ENCODE measurements at regions not wholly inside any gene's neighbourhood (a gene's known extent, or its start where the extent isn't known, plus 50 kb on each side); places are given as distances from the start of the nearest gene placed in this dataset.

GRCh38 chr4:126856906-126857305 is 775.9 kb upstream of the INTU start:
- FAIRE-seq (no peak), DNase-seq (ENCODE audit: low read depth) (no peak)
- H3K4me1 Mint-ChIP-seq (ENCODE audit: low read depth, unreplicated experiment), result peaks cover 8% of the 10 kb centered on the region
- no peak overlapping the region for H3K4me2 ChIP-seq (ENCODE audit: low read length)
- no peaks in the 10 kb centered on the region for H3K4me1 ChIP-seq (ENCODE audit: insufficient read depth, low read length)
- no peak overlapping the region for H3K27ac ChIP-seq (ENCODE audit: low read depth, low read length)
- H4K20me1 ChIP-seq (ENCODE audit: insufficient read depth, low read length), result no peaks in the 10 kb centered on the region
- no peak overlapping the region for H3K9ac ChIP-seq (ENCODE audit: low read length)
- H3K9me3 ChIP-seq (ENCODE audit: insufficient read depth, low read depth, low read length), result no peaks in the 10 kb centered on the region
- H3K79me2 ChIP-seq (ENCODE audit: insufficient read depth, low read length), result no peaks in the 10 kb centered on the region
- no peaks in the 10 kb centered on the region for H3K27me3 Mint-ChIP-seq (ENCODE audit: low read depth, unreplicated experiment)
- no peak overlapping the region for H3K4me3 Mint-ChIP-seq (ENCODE audit: unreplicated experiment)
- no peak overlapping the region for H3K27ac Mint-ChIP-seq (ENCODE audit: unreplicated experiment)
- no peak overlapping the region for H2AFZ ChIP-seq (ENCODE audit: low read depth, low read length)
- H3K9me3 Mint-ChIP-seq (ENCODE audit: unreplicated experiment), result peaks cover 3% of the 10 kb centered on the region
- no peaks in the 10 kb centered on the region for H3K27me3 ChIP-seq (ENCODE audit: insufficient read depth, low read length)
- no peaks in the 10 kb centered on the region for H3K36me3 Mint-ChIP-seq (ENCODE audit: low read depth, unreplicated experiment)
- no peak overlapping the region for H3K4me3 ChIP-seq (ENCODE audit: insufficient read depth, low read depth, low read length)
- no peaks in the 10 kb centered on the region for H3K36me3 ChIP-seq (ENCODE audit: insufficient read depth, low read length)
- TF ChIP-seq CTCF (IDR thresholded peaks at IDR 0.05; ENCODE audit: insufficient read depth, low read depth, low read length) (no peak), EZH2 (IDR thresholded peaks at IDR 0.05; ENCODE audit: insufficient read depth, low read length) (no peak)

GRCh38 chr4:126859314-126859713 is 773.4 kb upstream of the INTU start:
- TF ChIP-seq CTCF (IDR thresholded peaks at IDR 0.05; ENCODE audit: insufficient read depth, low read depth, low read length) (no peak), EZH2 (IDR thresholded peaks at IDR 0.05; ENCODE audit: insufficient read depth, low read length) (no peak)
- Histone ChIP-seq H3K27me3 (ENCODE audit: insufficient read depth, low read length) (no peaks in the 10 kb centered on the region), H3K36me3 (ENCODE audit: insufficient read depth, low read length) (no peaks in the 10 kb centered on the region)

GRCh38 chr4:126859872-126860271 is 772.9 kb upstream of the INTU start:
- FAIRE-seq, result no peak
- Histone ChIP-seq H3K4me1 (ENCODE audit: insufficient read depth, low read length) (no peaks in the 10 kb centered on the region), H3K9ac (ENCODE audit: low read length) (no peak overlapping the region), H2AFZ (ENCODE audit: low read depth, low read length) (no peak overlapping the region), H3K79me2 (ENCODE audit: insufficient read depth, low read length) (no peaks in the 10 kb centered on the region), H3K4me3 (ENCODE audit: insufficient read depth, low read depth, low read length) (no peak overlapping the region), H3K36me3 (ENCODE audit: insufficient read depth, low read length) (no peaks in the 10 kb centered on the region), H4K20me1 (ENCODE audit: insufficient read depth, low read length) (no peaks in the 10 kb centered on the region), H3K27ac (ENCODE audit: low read depth, low read length) (no peak overlapping the region), H3K27me3 (ENCODE audit: insufficient read depth, low read length) (no peaks in the 10 kb centered on the region), H3K9me3 (ENCODE audit: insufficient read depth, low read depth, low read length) (no peaks in the 10 kb centered on the region), H3K4me2 (ENCODE audit: low read length) (no peak overlapping the region)
- no peak overlapping the region for H3K4me3 Mint-ChIP-seq (ENCODE audit: unreplicated experiment)
- no peaks in the 10 kb centered on the region for H3K36me3 Mint-ChIP-seq (ENCODE audit: low read depth, unreplicated experiment)
- peaks cover 3% of the 10 kb centered on the region for H3K9me3 Mint-ChIP-seq (ENCODE audit: unreplicated experiment)
- no peak for TF ChIP-seq CTCF (IDR thresholded peaks at IDR 0.05; ENCODE audit: insufficient read depth, low read depth, low read length)
- no peaks in the 10 kb centered on the region for H3K27me3 Mint-ChIP-seq (ENCODE audit: low read depth, unreplicated experiment)
- H3K4me1 Mint-ChIP-seq (ENCODE audit: low read depth, unreplicated experiment), result peaks cover 5% of the 10 kb centered on the region
- DNase-seq (ENCODE audit: low read depth), result no peak
- H3K27ac Mint-ChIP-seq (ENCODE audit: unreplicated experiment), result no peak overlapping the region

More at GRCh38 chr4:126859314-126859713, 773.4 kb upstream of the INTU start:
- Histone ChIP-seq H3K27ac (ENCODE audit: low read depth, low read length) (no peak overlapping the region), H2AFZ (ENCODE audit: low read depth, low read length) (no peak overlapping the region), H3K4me1 (ENCODE audit: insufficient read depth, low read length) (no peaks in the 10 kb centered on the region), H3K9ac (ENCODE audit: low read length) (no peak overlapping the region), H4K20me1 (ENCODE audit: insufficient read depth, low read length) (no peaks in the 10 kb centered on the region), H3K9me3 (ENCODE audit: insufficient read depth, low read depth, low read length) (no peaks in the 10 kb centered on the region), H3K4me2 (ENCODE audit: low read length) (no peak overlapping the region), H3K79me2 (ENCODE audit: insufficient read depth, low read length) (no peaks in the 10 kb centered on the region), H3K4me3 (ENCODE audit: insufficient read depth, low read depth, low read length) (no peak overlapping the region)
- no peak for FAIRE-seq
- Mint-ChIP-seq H3K9me3 (ENCODE audit: unreplicated experiment) (peaks cover 3% of the 10 kb centered on the region), H3K27ac (ENCODE audit: unreplicated experiment) (no peak overlapping the region), H3K36me3 (ENCODE audit: low read depth, unreplicated experiment) (no peaks in the 10 kb centered on the region), H3K4me3 (ENCODE audit: unreplicated experiment) (no peak overlapping the region), H3K4me1 (ENCODE audit: low read depth, unreplicated experiment) (peaks cover 5% of the 10 kb centered on the region), H3K27me3 (ENCODE audit: low read depth, unreplicated experiment) (no peaks in the 10 kb centered on the region)
- DNase-seq (ENCODE audit: low read depth), result no peak
